WI38 (cell line): ENCODE measurements at regions not wholly inside any gene's neighbourhood (a gene's known extent, or its start where the extent isn't known, plus 50 kb on each side); places are given as distances from the start of the nearest gene placed in this dataset.

Source experiments
- H3K4me3 ChIP-seq: 2 replicates; pipeline ENCODE4 v1.5.1; 2011; ENCODE audit warnings: low read depth, mild to moderate bottlenecking, control low read depth, low read length
- CTCF ChIP-seq: IDR thresholded peaks from 2 replicates; pipeline ENCODE4 v1.5.1; 2012; ENCODE audit warnings: low read depth, mild to moderate bottlenecking, control low read depth, low read length

GRCh38 chr4:59945277-59945676 lies 1254.8 kb upstream of the ADGRL3 start:
- no peak overlapping the region for H3K4me3 ChIP-seq
- TF ChIP-seq CTCF = no peak

- no peak overlapping the region for H3K4me3 ChIP-seq
- no peak for TF ChIP-seq CTCF
These were observed 1254.4 kb upstream of the ADGRL3 start for GRCh38 chr4:59945716-59946115.

GRCh38 chr4:59956366-59956765 lies 1243.8 kb upstream of the ADGRL3 start:
- H3K4me3 ChIP-seq = no peak overlapping the region
- no peak for TF ChIP-seq CTCF

GRCh38 chr4:59960143-59960542 lies 1240.0 kb upstream of the ADGRL3 start:
- no peak for TF ChIP-seq CTCF
- no peak overlapping the region for H3K4me3 ChIP-seq

GRCh38 chr4:59966758-59967157 lies 1233.4 kb upstream of the ADGRL3 start:
- no peak for TF ChIP-seq CTCF
- H3K4me3 ChIP-seq = no peak overlapping the region

- no peak for TF ChIP-seq CTCF
- H3K4me3 ChIP-seq = no peak overlapping the region
These were observed 1231.3 kb upstream of the ADGRL3 start for GRCh38 chr4:59968796-59969195.

- no peak overlapping the region for H3K4me3 ChIP-seq
- no peak for TF ChIP-seq CTCF
These were observed 1230.2 kb upstream of the ADGRL3 start for GRCh38 chr4:59969909-59970308.
